Right lung (tissue), 2 donors: ENCODE measurements at regions not wholly inside any gene's neighbourhood (a gene's known extent, or its start where the extent isn't known, plus 50 kb on each side); places are given as distances from the start of the nearest gene placed in this dataset.
A peak's percentile ranks its signal among the peaks of the same experiment; 100 is the strongest.
"Not testable (repeated sequence)": the region's sequence is repeated elsewhere in the genome, so short reads cannot be mapped to it uniquely, and the experiment has no call there.

Experiments used
- DNase-seq, 2 donors: peaks; one replicate each; pipeline ENCODE4 v3.0.0-alpha.2; 2013

DNA sequence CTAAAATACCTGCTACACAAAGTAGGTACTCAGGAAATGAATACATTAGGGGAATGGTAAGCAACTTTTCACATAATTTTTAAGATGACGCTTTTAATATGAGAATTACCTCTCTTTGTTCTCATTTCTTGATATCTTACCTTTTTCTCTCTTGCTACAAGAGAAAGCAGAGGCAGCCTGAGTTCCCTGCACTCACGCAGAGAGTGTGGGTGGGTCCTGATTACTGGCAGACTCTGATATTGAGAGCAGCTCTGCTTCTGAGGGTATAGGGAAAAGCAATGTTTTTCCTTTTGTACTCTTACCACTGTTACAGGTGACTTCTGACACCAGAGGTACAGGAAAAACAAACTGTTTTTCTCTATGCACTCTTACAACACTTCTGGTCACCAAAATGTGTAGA lies 420.2 kb upstream of the TMTC1 start:
- DNase-seq: no peak

GRCh38 chr12:30202521-30203254 lies 418.9 kb upstream of the TMTC1 start:
- DNase-seq: no peak

DNA sequence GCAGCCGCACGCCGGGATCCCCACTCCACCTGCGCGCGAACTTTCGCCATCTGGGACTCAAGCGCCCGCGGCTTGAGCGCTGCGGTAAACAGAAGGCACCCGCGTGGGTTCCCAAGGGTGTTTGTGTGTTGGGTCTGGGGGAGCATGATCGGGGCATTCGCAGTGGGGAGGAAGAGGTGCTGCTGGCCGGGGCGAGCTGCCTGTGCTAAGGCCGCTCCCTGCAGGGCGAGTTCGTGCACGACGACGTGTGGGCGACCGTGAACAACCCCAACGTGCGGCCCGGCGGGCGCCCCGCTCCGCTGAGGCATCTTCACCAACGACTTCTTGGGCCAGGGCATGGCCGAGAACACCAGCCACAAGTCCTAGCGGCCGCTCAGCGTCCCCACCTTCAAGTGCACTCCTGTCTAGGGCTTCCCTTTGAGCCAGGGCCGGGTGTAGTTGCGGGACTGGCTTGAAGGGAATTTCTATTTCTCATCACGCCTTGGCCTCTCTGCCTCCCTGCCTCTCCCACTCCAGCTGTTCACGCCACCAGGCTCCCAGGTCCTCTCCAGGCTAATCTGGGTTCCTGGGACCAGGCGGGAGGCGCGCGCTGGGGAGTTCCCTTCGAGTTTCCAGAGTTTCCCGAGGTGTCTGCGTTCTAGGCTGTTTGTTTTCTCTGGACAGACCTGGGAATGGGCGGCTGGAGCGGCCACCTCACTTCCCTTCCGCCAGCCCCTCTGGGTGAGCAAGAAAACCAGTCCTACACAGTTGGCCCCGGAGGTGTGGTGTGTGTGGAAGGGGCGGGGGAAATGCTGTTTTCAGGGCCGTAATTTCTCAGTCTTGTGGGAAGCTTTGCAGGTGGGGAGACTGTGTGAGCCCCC lies 417.8 kb upstream of the TMTC1 start:
- DNase-seq: no peak

DNA sequence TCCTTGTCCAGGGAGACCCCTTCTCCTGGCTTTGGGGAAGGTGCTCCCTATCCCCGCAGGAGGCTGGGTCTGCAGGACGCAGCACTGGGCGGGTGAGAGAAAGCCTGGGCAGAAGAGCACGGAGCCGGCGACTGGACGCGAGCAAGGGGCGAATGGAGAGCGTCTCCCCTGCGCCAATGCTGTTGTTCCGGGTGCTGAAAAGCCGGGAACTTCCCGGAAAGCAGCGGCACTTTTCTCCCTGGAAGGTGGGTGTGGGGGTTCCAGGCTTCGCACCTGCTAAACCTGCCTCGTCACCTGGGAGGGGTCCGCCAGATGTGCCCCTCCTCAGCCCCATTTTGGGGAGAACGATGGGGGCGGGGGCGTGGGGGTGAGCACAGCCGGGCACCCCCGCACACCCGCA lies 417.1 kb upstream of the TMTC1 start:
- DNase-seq: no peak

DNA sequence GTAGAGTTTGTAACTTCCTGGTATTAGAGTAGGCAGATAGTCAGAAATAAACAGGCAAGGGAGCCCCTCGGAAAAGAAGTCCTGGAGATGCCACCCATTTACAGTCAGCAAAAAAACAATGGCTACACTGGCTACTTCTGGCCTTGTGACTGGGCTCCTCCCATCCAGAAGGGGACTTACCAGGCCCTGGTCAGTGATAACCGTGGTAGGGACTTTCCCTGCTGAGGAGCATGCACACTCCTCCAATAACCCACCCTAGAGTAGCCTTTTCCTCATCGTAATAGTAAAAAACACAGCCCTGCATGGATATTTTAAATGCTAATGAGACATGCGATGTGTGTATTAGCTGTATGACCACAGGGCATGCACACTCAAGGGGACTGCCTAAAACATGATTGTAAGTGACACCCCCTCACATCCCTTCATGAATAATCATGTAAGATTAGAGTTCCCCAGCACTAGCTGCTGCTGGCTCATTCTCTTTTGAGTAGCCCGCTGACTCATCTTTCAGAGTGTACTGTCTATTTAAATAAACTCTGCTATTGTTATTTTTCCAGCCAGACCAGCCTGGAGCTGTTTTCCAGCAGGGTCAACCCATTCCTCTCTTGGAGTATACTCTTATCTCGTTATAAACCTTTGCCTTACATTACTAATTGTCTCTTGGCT lies 413.8 kb upstream of the TMTC1 start:
- no peak for DNase-seq

- no peak for DNase-seq
Measured at GRCh38 chr12:30191696-30192455, 408.1 kb upstream of the TMTC1 start.

GRCh38 chr12:30188602-30189326 lies 405.0 kb upstream of the TMTC1 start:
- DNase-seq: no peak

DNA sequence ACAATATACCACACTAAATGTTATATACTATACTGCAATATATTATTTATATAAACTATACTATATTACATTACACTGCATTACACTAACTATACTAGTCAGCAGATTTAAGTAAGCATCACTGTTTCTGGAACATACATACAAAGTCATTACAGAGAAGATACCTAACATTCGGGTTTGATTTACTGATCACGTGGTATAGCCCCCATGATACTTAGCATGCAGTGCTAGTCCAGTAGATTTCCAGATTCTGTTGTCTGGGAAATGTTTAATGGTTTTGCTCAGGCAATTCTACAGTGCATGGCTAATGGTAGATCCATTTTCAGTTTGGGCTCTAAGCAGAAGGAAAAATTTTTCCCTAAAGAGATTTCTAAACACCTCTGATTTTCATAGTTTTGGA lies 403.7 kb upstream of the TMTC1 start:
- DNase-seq: no peak

DNA sequence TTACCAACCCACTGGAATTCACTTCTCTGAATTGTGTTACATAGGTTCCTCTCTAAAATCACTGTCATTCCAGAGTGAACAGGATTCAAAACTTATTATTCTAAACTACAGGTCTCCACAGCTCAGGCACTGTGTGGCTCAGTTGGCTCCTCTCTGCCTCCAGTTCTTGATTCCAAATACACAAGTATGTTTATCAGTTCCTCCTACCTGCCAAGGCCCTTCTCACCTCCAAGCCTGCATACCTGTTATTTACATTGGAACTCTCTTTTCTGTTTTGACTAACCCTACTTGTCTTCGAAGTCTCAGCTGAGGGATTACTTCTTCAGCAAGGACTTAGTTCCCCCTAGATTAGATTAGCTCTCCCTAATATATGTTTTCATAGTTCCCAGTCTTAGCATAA lies 397.6 kb upstream of the TMTC1 start:
- DNase-seq: no peak

- DNase-seq: no peak
Measured at GRCh38 chr12:30180602-30181001, 396.9 kb upstream of the TMTC1 start.

GRCh38 chr12:30178916-30179315 lies 395.2 kb upstream of the TMTC1 start:
- DNase-seq: no peak

DNA sequence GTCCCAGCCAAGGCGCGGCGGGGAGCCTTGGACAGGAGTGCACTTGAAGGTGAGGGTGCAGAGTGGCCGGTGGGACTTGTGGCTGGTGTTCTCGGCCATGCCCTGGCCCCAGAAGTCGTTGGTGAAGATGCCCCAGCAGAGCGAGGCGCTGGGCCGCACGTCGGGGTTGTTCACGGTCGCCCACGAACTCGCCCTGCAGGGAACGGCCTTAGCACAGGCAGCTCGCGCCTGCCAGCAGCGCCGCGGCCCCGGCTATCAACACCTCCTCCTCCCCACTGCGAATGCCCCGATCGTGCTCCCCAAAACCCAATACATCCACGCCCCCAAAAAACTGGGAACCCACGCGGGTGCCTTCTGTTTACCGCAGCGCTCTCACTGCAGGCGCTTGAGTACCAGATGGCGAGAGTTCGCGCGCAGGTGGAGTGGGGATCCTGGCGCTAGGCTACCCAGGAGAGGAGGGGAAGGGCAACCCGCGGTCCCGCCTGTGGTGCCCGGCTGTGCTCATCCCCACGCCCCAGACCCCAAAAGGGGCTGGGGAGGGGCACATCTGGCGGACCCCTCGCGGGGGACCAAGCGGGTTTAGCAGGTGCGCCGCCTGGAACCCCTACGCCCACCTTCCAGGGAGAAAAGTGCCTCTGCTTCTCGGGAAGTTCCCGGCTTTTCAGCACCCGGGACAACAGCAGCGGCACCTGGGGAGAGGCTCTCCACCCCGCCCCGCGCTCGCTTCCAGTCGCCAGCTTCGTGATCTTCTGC lies 386.3 kb upstream of the TMTC1 start:
- no peak for DNase-seq

DNA sequence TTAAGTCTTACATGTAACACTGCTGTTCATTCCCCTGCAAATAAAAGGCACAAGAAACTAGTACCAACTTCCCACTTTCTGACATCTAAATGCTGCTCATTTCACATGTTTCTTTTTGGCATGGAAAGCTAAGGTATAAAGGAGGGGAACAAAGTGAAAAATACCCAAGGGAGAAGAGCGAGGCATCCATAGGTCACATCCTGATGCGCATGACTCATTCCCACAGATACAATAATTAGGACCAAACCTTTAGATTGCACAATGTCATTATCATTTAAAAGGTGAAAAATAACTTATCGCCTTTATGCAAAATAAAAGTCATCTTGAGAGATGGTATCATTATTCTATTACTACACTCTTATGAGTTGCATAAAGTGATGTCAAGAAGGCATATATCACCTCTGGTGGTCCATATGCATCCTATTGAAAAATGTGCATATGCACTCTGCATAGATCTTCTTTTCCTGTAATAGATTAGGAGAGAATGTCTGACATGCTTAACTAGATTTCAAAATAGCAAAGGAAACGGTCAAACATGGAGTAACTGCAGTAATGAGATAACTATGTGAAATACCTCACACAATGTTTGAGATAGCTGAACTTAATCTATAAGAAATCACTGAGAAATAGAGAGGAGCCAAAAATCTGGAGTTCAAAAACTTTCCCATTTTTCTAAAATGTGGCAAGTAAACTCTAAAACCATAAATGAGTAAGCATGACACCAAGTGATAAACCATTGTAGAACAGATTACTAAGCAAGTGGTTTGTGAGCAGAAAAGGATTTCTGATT lies 382.5 kb upstream of the TMTC1 start:
- no peak for DNase-seq

DNA sequence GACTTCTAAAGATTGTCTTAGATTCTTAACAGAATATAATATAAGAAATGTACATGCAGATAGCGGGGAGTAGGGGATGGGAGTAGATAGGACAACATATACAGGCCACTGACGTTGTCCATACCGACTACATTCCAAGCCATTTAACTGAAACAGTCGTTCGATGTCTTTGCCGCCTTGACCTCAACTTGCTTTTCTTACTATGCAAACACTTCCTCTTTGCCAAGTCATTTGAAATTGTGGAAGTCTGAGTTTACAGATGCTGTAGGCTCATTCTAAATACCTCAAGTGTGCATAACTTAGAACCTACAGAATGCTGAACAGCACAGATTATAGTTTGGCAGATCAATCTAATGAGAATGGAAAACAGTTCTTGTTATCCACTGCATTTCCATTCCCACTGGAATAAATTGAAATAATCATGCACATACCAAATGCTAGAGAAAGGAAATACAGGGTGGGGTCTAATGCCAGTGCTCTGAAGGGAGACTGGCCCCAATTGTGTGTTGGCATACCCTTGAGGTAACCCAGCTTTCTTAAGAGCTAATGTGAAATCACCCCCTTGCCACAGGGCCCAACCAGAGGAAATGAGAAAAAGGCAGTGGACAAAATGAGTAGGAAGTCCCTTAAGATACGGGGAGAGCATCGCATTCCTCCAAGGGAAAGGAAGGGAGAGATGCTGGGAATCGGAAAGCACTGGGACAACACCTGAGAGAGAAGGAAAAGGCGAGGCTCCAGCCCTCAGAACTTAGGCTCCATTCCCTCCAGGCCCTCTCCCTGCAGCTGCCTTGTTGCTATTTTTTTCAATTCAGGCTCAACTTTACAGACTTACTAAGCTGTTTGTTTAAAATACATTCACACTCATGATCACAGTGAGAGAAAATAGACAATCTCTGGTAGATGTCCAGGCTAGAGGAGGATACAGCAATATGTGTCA lies 380.9 kb upstream of the TMTC1 start:
- DNase-seq: peak; percentile 29

- DNase-seq: not testable (repeated sequence)
Measured at GRCh38 chr12:30156833-30157232, 373.1 kb upstream of the TMTC1 start.

GRCh38 chr12:30155001-30155730 lies 371.4 kb upstream of the TMTC1 start:
- DNase-seq: no peak

- no peak for DNase-seq
Measured at GRCh38 chr12:30153981-30154380, 370.2 kb upstream of the TMTC1 start.

DNA sequence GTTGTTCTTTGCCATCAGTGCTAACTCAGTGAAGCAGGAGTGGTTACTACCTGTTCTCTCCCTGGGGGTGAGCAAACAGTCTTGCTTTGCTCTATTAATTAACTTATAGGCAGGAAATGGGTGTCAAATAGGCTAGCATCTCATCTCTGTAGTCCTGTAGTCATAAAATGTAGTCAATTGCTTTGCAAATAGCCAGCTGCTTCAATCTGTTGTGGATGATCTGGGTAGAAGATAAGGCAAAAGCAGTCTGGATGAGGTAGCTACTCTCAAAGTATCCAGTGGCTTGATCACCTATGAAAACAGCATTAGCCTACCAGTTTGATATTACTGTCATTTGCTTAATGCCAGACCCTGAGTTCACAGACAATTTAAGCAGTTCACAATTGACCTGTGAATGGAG lies 369.0 kb upstream of the TMTC1 start:
- no peak for DNase-seq
